ENCODE measurements at regions not wholly inside any gene's neighbourhood (a gene's known extent, or its start where the extent isn't known, plus 50 kb on each side); places are given as distances from the start of the nearest gene placed in this dataset.

GRCh38 chr9:129506892-129507291 is 114.0 kb downstream of the C9orf50 start:
- DNase-seq (ENCODE audit: low read depth in 2 of 2, low spot score in 1 of 2), result no peak

GRCh38 chr9:129506041-129506440 is 114.9 kb downstream of the C9orf50 start:
- no peak for DNase-seq (ENCODE audit: low read depth in 2 of 2, low spot score in 1 of 2)

DNA sequence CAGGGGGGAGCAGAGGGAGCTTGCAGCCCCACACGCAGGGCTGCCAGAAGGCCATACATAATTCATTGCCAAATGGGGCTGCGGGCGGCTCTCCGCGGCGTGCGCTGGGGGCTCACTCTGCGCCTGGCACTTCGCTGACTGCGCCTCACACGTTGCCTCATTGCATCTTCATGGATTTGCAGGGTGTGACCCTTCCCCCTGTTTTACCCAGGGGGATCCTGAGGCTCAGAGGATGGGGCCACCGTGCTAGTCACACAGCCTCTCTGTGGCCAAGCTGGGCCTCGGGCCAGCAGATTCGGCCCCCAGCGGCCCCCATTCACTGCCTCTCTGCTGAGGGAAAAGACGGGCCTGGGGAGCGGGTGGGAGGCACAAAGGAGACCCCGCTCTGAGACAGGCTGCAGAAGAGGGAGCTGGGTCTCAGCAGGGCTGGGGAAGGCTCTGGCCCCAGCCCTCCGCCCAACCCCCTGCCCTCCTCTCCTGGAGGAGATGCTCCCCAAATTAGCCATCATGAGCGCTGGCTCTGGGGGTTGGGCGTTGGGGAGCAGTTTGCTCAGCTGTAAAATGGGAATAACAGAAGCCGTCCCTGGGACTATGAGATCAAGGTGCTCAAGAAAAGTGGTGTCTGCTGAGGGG is 115.5 kb downstream of the C9orf50 start:
- no peak for DNase-seq (ENCODE audit: low read depth in 2 of 2, low spot score in 1 of 2)

- no peak for DNase-seq (ENCODE audit: low read depth in 2 of 2, low spot score in 1 of 2)
These were observed 116.5 kb downstream of the C9orf50 start for GRCh38 chr9:129504404-129504803.

DNA sequence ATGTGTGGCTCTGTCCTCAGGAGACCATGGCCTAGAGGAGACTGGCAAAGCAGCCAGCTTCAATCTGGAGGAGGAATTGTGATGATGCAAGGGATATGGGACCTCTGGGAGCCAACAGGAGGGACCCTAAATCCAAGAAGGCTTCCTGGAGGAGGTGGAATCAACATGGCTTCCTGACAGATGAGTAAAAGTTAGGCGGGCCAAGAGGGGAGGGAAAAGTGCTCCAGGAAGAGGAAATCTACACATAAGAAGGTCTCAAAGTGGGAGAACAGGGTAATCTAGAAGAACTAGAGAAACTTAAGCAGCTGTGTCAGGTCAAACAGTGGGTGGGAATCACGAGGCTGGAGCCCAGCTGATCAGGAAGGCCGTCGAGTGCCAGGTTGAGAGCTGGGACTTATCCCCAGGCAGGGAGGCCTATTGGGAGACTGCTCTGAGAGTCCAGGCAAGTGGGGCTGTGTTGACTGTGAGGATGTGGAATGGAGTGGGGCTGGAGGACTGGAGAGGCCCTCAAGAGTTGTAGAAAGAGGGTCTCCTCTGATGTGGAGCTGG is 119.1 kb downstream of the C9orf50 start:
- DNase-seq (ENCODE audit: low read depth in 2 of 2, low spot score in 1 of 2), result no peak

DNA sequence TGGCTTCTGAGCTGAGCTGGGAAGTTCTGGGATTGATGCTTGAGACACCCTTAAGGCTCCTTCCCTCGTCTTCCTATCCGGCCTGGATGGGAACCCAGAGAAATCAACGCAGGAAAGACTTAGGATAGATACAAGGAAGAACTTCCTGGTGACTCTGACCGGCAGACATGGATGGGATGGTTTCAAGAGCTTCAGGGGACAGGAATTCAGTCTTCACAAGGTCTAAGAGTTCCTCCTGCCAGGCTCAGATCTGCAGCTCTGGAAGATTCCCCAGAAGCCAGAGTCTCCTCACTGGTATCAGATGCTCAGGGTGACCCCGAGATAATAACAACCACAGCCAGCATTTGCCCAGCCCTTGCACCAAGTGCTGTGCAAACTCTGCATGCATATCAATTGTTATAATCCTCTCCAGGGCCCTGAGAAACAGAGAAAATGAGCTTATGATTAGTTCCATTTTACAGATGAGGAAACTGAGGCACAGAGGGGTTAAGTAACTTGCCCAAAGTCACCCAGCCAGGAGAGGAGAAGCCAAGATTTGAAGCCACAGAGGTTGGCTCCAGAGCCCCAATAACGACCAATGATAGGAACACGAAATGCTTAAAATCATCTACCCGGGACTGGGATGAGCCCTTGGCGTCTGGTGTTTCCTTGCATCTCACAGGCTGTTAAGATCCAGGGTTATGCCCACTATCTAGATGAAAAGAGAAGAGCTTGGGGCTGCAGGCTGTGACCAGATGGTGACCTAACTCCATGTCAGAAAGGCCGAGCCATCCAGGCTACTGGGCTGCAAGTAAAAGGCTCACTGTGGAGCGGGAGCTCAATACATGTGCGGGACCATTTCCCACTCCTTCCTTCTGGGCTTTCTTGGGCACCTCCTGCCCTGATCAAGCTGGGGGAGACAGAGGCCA is 119.8 kb downstream of the C9orf50 start:
- DNase-seq (ENCODE audit: low read depth in 2 of 2, low spot score in 1 of 2), result no peak

- DNase-seq (ENCODE audit: low read depth in 2 of 2, low spot score in 1 of 2), result no peak
These were observed 120.6 kb downstream of the C9orf50 start for GRCh38 chr9:129500161-129500862.

DNA sequence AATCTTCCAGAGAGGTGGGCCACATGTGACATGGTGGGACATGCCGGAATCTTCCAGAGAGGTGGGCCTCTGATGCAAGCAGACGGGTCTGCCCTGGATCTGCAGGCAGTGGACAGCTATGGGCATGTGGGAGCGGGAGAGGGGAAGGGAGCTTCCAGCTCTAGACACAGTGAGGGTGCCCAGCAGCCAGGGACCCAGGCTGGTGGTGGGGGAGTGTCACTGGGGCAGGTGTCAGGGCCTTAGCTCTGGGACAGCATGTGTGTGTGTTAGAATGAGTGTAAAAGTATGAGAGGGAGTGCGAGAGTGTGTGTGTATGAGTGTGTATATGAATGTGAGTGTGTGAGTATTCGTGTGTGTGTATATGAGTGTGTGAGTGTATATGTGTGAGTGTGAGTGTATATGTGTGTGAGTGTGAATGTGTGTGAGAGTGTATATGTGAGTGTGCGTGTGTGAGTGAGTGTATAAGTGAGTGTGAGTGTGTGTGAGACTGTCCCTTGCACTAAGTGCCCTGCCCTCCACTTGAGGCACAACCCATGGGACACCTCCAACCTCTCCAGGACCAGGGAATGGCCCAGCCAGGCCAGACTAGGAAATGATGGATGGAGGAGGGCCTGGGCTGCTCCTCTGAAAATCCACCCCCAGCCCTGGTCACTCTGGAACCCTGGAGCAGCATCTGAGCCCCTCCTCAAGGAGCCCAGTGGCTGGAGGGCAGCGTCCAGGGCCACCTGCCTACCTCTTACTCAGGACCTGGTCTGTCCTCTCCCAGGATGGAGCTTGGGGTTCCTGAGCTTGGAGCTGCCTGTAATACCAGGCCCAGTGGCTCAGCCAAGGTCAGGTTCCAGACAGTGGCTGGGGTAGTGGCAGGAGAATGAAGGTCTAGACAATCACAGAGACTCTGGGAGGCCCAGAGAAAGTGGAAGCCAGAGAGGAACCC is 122.2 kb downstream of the C9orf50 start:
- DNase-seq (ENCODE audit: low read depth in 2 of 2, low spot score in 1 of 2), result no peak

DNA sequence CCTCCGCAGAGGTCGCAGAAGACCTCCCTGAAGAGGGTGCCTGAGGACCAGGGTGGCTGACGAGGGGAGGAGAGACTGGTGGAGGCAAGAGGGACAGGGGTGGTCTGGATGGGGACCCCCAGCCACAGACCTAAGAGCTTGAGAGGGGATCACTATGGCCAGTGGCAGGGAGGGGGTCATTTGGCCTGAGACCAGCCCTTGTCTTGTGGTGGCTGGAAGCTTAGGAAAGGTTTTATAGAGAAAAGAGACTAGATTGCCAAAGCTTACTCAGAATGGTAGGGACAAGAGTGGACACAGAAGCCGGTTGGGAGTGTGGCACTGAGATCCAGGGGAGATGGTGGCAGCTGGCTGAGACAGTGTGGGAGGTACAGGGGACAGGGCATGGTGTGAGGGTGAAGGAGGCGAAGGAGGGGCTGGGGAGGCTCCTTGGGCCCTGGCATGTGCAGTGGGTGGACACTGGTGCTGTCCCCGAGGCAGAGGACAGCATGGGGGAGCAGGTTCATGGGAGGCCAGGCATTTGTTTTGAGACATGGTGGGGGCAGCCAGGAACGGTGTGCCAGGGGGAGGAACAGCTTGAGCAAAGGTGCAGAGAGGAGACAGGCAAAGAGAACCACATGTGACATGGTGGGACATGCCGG is 123.0 kb downstream of the C9orf50 start:
- no peak for DNase-seq (ENCODE audit: low read depth in 2 of 2, low spot score in 1 of 2)

DNA sequence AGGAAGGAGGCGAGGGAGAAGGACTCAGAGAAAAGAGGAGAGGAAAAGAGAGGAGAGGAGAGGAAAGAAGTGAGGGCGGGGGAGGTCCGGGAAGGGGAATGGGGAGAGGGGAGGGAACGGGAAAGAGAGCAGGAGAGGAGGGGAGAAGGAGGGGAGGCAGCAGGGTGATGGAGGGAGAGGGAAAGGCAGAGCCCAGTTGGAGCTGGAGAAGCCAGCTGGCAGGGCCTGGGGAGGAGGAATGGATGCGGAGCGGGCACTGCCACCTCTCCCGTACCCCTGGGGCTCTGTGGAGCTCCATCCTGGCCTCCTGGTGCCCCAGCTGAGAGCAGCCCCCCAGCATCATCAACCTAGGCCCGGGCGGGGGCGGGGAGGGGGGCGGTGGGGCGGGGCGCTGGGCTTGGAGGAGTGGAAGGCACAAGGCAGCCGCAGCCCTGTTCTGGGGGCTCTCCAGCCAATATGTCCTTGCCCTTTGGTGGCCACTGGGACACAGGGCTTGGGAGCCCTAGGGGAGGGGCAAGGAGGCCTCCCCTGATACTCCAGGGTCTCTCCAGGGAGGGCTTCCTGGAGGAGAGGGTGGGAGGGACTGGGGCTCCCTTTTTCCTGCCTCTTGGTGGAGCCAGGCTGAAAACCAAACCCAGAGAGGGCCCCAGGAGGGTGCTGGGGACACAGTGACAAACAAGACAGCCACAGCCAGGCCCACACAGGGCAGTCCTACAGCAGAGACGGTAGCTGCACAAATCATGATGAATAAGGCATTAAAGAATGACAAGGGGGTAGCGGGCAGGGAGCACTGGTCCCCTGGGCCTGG is 123.7 kb downstream of the C9orf50 start:
- no peak for DNase-seq (ENCODE audit: low read depth in 2 of 2, low spot score in 1 of 2)

DNA sequence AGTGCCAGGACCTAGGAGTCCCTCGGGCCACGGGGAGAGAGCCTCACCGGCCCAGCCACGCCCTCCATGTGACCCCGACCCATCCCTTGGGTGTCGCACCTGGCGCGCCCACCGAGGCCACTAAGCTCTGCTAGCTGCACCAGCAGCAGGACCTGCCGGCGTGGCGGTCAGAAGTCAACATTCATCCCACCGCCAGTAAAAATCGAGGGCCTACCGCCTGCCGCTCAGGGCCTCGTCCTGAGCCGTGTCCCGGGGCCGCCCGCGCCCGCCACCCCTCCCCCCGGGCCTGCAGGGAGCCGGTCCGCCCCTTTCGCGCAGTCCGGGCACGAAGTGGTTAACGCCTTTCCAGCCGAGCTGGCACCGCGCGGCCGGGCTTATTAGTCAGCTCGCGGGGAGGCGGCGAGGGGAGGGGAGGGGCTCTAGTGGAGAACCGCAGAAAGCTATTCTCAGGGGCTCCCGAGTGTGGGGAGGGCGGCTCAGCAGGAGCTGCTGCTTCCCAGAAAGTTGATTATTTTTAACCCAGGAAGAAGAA is 124.4 kb downstream of the C9orf50 start:
- peak; percentile 80 to 82 for DNase-seq (ENCODE audit: low read depth in 2 of 2, low spot score in 1 of 2)

GRCh38 chr9:129495620-129496472 is 125.1 kb downstream of the C9orf50 start:
- DNase-seq (ENCODE audit: low read depth in 2 of 2, low spot score in 1 of 2), result peak; percentile 55 to 70

- no peak for DNase-seq (ENCODE audit: low read depth in 2 of 2, low spot score in 1 of 2)
These were observed 126.7 kb downstream of the C9orf50 start for GRCh38 chr9:129494113-129494789.

DNA sequence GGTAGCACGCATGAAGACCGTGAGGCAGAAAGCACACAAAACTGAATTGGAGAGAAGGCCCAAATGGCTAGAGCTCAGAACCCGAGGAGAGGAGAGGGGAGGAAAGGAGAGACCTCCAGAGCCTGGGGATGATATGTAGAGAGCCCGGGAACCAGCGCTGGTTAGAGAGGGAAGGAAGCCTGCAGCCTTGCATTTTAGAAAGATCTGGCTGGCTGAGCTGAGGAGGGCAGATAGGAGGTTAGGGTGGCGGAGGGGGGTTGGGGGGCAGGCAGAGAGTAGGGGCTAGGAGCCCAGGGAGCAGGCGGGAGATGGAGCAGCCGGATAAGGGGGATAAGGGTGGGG is 127.2 kb downstream of the C9orf50 start:
- DNase-seq (ENCODE audit: low read depth in 2 of 2, low spot score in 1 of 2), result no peak

GRCh38 chr9:129493002-129493705 is 127.7 kb downstream of the C9orf50 start:
- no peak for DNase-seq (ENCODE audit: low read depth in 2 of 2, low spot score in 1 of 2)

GRCh38 chr9:129491487-129491855 is 129.4 kb downstream of the C9orf50 start:
- no peak for DNase-seq (ENCODE audit: low read depth in 2 of 2, low spot score in 1 of 2)
